ENCODE measurements at regions not wholly inside any gene's neighbourhood (a gene's known extent, or its start where the extent isn't known, plus 50 kb on each side); places are given as distances from the start of the nearest gene placed in this dataset.

DNA sequence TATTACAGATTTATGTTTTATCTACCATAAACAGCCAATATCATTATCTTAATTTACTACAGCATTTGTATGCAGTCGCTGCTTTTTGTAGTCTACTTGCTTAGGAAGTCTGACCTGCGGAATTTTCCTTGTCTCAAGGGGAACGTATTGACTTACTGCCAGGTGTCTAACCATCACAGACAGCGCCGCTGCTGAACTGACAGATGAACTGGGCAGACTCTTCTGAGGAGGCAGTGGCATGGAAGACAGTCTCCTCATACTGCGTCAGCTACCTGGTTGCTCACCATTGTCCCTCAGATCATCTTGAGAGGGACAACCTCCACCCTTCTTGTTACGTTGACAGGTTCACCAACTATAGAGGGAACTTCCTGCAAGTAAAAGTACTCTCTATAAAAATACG, 574.3 kb upstream of the ZNF462 start:
- TF ChIP-seq, protein P1, sequence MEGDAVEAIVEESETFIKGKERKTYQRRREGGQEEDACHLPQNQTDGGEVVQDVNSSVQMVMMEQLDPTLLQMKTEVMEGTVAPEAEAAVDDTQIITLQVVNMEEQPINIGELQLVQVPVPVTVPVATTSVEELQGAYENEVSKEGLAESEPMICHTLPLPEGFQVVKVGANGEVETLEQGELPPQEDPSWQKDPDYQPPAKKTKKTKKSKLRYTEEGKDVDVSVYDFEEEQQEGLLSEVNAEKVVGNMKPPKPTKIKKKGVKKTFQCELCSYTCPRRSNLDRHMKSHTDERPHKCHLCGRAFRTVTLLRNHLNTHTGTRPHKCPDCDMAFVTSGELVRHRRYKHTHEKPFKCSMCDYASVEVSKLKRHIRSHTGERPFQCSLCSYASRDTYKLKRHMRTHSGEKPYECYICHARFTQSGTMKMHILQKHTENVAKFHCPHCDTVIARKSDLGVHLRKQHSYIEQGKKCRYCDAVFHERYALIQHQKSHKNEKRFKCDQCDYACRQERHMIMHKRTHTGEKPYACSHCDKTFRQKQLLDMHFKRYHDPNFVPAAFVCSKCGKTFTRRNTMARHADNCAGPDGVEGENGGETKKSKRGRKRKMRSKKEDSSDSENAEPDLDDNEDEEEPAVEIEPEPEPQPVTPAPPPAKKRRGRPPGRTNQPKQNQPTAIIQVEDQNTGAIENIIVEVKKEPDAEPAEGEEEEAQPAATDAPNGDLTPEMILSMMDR (IDR thresholded peaks at IDR 0.05), result no peak
- TF ChIP-seq POLR2A (IDR thresholded peaks at IDR 0.05), result no peak

Measured in uterus (tissue), 2 donors.